NCI-H2196 (cell line): ENCODE measurements at regions not wholly inside any gene's neighbourhood (a gene's known extent, or its start where the extent isn't known, plus 50 kb on each side); places are given as distances from the start of the nearest gene placed in this dataset.

Experiments
- DNase-seq: peaks from one replicate; lab custom pipeline; 2025; ENCODE audit not compliant: unreplicated experiment; lab: John Stamatoyannopoulos, UW

GRCh38 chr5:159836691-159837090 lies 79.6 kb upstream of the ADRA1B start:
- no peak for DNase-seq

- DNase-seq: no peak
Observed at GRCh38 chr5:159837860-159838259, 78.4 kb upstream of the ADRA1B start.

DNA sequence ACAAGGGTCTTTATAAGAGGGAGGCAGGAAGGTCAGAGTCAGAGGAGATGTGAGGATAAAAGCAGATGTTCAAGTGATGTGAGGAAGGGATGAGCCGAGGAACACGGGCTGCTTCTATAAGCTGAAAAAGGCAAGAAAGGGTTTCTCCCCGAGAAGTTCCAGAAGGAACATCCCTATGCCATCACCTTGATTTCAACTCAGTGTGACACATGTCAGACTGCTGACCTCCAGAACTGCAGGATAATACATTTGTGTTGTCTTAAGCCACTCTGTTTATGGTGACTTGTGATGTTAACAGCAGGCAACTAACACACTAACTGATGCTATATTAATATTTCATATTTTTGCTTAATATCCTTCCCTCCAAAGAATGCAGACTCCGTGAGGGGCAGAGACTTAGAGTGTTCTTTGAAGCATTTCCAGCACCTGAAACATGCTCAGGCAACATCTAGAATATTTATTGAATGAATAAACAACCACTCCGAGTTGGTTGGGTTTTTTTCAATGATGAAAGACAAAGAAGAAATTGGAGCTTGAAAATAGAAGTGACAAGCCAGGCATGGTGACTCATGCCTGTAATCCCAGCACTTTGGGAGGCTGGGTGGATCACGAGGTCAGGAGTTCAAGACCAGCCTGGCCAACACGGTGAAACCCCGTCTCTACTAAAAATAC lies 77.6 kb upstream of the ADRA1B start:
- DNase-seq: no peak

DNA sequence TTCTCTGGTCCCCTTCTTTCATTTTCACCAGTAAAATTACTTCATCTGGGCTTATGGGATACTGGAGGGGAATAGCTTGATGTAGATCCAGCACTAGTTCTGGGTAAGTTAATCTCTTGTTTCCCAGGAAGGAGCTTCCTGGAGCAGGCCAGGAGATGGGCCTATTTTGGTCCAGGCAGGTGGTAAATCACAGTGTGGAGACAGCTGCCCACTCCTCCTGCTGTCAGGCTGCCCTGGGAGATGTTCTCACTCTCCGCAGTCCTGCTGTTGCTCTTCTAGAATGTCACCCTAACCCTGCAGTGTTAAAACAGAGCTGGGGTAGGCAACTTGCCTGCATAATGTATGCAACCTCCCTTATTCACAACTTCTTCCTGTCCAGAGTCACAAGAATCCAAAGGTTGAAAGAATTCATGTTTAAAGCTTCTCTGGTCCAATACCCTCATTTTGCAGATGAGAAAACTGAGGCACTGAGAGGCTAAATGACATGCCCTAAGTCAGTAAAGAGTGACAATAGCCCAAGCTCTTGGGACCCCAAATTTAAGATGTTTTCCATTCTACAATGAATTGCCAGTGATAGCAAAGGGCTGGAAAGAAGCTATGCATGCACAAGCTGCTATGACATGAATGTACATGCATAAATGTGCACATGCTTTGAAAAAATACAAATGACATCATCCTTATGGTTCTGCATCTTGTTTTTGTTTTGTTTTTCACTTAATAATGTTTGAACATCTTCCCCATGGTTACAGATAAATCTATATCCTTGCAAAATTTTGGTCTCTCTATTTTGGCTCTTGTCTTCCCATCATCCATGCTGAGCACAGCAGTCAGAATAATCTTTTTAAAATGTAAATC lies 71.8 kb upstream of the ADRA1B start:
- DNase-seq: no peak

DNA sequence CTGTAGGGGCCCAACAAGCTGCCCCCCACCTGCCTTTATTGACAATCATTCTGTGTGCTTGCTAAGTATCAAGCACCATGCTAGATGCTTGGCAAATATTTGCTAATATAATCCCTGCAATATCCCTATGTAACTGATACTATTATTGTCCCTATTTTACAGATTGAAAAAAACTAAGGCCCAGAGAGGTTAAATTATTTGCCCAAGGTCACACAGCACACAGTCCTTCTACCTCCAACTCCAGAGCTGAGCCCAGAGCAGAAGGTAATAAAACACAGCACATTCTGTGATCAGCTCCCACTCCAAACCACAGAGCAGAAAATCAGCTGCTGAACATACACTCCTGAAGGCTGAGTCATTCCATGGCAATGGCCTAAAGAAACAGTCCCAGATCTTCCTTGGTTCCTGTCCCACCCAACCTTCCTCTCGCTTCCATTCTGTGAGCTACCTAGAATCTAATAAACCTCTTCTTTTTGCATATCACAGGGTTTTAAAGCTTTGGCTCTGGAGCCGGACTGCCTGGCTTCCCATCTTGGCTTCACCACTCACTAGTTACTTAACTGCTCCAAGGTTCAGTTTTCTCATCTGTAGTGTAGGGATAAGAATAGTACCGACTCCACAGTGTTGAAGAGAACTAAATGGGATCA lies 66.7 kb upstream of the ADRA1B start:
- no peak for DNase-seq

- no peak for DNase-seq
Observed at GRCh38 chr5:159850160-159850559, 66.1 kb upstream of the ADRA1B start.

- no peak for DNase-seq
Observed at GRCh38 chr5:159851053-159851452, 65.2 kb upstream of the ADRA1B start.

- no peak for DNase-seq
Observed at GRCh38 chr5:159854916-159855315, 61.4 kb upstream of the ADRA1B start.

GRCh38 chr5:159855476-159856191 lies 60.6 kb upstream of the ADRA1B start:
- no peak for DNase-seq

DNA sequence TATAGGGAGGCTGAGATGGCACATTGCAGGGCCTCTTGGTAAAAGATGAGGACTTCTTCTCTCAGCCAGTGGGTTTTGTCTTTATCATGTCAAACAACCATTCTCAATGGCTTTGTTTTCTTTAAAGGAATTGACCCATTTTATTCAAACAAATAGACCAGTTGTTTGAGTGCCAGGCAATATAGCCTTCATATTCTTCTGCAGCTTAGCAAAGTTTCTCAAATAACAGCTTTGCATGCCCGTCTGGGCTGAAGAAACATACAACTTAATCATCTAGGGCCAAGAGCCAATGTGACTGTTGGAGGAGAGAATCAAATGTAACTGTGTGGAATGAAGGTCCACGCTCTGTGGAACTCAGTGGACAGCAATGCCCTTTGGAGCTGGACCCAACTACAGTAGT lies 57.4 kb upstream of the ADRA1B start:
- DNase-seq: no peak

DNA sequence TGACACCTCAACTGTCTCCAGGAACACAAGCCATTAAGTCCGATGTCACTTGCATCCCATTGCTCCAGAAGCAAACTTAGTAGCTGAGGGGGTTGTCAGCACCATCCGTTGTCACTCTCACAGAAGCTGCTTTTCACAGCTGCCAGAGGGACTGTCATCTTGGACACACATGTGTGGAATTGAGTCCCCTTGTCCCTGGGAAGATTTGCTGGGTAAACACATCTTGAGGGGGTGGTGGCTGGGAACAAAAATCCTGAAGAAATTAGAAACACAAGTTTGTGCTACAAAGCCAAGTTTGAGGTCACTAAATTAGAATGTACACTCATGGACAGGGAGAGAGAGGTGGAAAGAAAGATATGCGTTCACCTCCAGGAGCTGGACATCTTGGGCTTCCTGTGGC lies 55.2 kb upstream of the ADRA1B start:
- DNase-seq: no peak

DNA sequence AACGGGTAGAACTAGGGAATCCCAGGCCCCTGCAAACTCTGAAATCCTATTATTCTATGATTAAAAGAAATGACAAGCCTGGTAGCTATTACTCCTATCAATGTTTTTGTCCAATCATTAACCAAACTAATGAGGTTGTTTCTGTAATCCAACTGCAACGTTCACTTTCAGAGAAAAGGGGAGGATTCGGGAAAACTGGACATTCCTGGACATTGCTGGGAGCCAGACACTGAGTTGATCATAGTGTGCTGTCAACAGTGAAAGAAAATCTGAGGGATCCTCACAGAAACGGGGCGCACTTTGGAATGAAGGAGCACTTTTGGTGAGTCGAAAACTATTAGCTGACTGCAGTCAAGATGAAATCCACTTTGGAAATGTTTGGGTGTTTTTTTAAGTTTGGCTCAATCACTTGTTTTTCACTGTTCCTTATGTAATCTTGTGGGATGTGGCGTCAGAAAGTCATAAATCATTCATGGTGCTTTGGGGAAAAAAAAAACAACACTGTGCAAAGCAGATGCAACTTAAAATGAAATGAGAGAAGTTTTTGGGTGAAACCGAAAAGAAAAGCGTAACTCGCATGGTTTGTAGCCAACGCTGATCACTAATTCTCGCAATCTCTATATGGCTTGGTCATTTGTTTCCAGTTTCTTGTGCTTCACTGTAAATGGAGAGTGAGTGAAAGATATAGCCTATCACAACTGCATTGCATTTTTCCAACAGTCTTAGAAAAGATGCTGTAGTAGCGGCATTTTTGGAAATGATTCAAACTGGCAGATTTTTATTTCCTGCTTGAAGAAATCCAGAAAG lies 51.2 kb upstream of the ADRA1B start:
- no peak for DNase-seq

DNA sequence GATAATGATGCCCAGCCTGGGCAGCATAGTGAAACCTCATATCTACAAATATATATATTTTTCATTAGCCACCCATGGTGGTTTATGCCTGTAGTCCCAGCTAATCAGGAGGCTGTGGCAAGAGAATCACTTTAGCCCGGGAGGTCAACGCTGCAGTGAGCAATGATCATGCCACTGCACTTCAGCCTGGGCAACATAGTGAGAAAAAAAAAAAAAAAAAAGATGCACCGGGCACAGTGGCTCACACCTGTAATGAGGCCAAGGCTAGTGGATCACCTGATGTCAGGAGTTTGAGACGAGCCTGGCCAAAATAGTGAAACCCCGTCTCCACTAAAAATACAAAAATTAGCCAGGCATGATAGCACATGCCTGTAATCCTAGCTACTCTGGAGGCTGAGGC lies 50.2 kb upstream of the ADRA1B start:
- DNase-seq: no peak
